ENCODE measurements at regions not wholly inside any gene's neighbourhood (a gene's known extent, or its start where the extent isn't known, plus 50 kb on each side); places are given as distances from the start of the nearest gene placed in this dataset.

DNA sequence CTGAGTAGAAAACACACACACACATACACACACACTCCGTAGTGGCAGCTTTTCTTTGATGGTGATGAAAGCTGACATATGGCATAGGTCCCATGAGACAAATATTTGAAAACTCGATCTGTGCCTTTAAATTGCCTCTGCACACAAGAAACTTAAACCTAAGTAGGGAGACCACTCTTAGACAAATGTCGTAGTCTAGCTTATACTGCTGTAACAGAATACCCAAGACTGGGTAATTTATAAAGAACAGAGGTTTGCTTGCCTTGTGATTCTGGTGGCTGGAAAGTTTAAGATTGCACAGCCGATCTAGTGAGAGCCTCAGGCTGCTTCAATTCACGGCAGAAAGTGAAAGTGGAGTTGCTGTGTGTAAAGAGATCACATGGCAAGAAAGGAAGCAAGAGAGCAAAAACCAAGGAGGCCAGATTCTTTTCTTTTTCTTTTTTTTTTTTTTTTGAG is 489.4 kb upstream of the SORCS1 start:
- TF ChIP-seq, protein P1, sequence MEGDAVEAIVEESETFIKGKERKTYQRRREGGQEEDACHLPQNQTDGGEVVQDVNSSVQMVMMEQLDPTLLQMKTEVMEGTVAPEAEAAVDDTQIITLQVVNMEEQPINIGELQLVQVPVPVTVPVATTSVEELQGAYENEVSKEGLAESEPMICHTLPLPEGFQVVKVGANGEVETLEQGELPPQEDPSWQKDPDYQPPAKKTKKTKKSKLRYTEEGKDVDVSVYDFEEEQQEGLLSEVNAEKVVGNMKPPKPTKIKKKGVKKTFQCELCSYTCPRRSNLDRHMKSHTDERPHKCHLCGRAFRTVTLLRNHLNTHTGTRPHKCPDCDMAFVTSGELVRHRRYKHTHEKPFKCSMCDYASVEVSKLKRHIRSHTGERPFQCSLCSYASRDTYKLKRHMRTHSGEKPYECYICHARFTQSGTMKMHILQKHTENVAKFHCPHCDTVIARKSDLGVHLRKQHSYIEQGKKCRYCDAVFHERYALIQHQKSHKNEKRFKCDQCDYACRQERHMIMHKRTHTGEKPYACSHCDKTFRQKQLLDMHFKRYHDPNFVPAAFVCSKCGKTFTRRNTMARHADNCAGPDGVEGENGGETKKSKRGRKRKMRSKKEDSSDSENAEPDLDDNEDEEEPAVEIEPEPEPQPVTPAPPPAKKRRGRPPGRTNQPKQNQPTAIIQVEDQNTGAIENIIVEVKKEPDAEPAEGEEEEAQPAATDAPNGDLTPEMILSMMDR (IDR thresholded peaks at IDR 0.05), result no peak
- no peak for TF ChIP-seq TCF7L2 (IDR thresholded peaks at IDR 0.05; ENCODE audit: low read depth, low read length)
- TF ChIP-seq POLR2AphosphoS5 (IDR thresholded peaks at IDR 0.05; ENCODE audit: low read depth, low read length), result no peak
- TF ChIP-seq, protein P2, sequence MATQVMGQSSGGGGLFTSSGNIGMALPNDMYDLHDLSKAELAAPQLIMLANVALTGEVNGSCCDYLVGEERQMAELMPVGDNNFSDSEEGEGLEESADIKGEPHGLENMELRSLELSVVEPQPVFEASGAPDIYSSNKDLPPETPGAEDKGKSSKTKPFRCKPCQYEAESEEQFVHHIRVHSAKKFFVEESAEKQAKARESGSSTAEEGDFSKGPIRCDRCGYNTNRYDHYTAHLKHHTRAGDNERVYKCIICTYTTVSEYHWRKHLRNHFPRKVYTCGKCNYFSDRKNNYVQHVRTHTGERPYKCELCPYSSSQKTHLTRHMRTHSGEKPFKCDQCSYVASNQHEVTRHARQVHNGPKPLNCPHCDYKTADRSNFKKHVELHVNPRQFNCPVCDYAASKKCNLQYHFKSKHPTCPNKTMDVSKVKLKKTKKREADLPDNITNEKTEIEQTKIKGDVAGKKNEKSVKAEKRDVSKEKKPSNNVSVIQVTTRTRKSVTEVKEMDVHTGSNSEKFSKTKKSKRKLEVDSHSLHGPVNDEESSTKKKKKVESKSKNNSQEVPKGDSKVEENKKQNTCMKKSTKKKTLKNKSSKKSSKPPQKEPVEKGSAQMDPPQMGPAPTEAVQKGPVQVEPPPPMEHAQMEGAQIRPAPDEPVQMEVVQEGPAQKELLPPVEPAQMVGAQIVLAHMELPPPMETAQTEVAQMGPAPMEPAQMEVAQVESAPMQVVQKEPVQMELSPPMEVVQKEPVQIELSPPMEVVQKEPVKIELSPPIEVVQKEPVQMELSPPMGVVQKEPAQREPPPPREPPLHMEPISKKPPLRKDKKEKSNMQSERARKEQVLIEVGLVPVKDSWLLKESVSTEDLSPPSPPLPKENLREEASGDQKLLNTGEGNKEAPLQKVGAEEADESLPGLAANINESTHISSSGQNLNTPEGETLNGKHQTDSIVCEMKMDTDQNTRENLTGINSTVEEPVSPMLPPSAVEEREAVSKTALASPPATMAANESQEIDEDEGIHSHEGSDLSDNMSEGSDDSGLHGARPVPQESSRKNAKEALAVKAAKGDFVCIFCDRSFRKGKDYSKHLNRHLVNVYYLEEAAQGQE (IDR thresholded peaks at IDR 0.05; ENCODE audit: insufficient read depth in 1 of 2, low read depth in 2 of 2, low read length in 1 of 2), result no peak

Data from Panc1 (cell line).